Parathyroid adenoma (tissue), 2 donors: ENCODE measurements at regions not wholly inside any gene's neighbourhood (a gene's known extent, or its start where the extent isn't known, plus 50 kb on each side); places are given as distances from the start of the nearest gene placed in this dataset.

Source experiments
- H2AFZ ChIP-seq: fragments of 300-600 bp; sonication (generic); one replicate; pipeline ENCODE4 v1.7.0; 2017; ENCODE audit warnings: antibody characterized with exemption, mild to moderate bottlenecking
- H3K27ac ChIP-seq: fragments of 300-600 bp; sonication (generic); one replicate; pipeline ENCODE4 v1.7.0; 2017
- H3K27me3 ChIP-seq: fragments of 300-600 bp; sonication (generic); one replicate; pipeline ENCODE4 v1.7.0; 2017; ENCODE audit warnings: low read length; ENCODE audit not compliant: control insufficient read depth, insufficient read depth
- H3K36me3 ChIP-seq: fragments of 300-600 bp; sonication (generic); one replicate; pipeline ENCODE4 v1.7.0; 2017; ENCODE audit warnings: low read length; ENCODE audit not compliant: control insufficient read depth, insufficient read depth
- H3K4me1 ChIP-seq: fragments of 300-600 bp; sonication (generic); one replicate; pipeline ENCODE4 v1.7.0; 2017; ENCODE audit warnings: control low read depth
- H3K4me2 ChIP-seq: fragments of 300-600 bp; sonication (generic); one replicate; pipeline ENCODE4 v1.7.0; 2017; ENCODE audit warnings: low read length
- H3K4me3 ChIP-seq: fragments of 300-600 bp; sonication (generic); one replicate; pipeline ENCODE4 v1.7.0; 2017; ENCODE audit warnings: low read depth, low read length
- H3K79me2 ChIP-seq: fragments of 300-600 bp; sonication (generic); one replicate; pipeline ENCODE4 v1.7.0; 2017; ENCODE audit warnings: control low read depth
- H3K9ac ChIP-seq: fragments of 300-600 bp; sonication (generic); one replicate; pipeline ENCODE4 v1.7.0; 2017; ENCODE audit warnings: mild to moderate bottlenecking
- H3K9me3 ChIP-seq: fragments of 300-600 bp; sonication (generic); one replicate; pipeline ENCODE4 v1.7.0; 2017; ENCODE audit warnings: low read length; ENCODE audit not compliant: control insufficient read depth
- TF ChIP-seq, protein P1 (sequence below): fragments of 300-600 bp; sonication (generic); IDR thresholded peaks from one replicate; pipeline ENCODE4 v1.7.0; 2017; ENCODE audit warnings: antibody characterized with exemption, mild to moderate bottlenecking
- donor health status: primary hyperparathyroidism.

DNA sequence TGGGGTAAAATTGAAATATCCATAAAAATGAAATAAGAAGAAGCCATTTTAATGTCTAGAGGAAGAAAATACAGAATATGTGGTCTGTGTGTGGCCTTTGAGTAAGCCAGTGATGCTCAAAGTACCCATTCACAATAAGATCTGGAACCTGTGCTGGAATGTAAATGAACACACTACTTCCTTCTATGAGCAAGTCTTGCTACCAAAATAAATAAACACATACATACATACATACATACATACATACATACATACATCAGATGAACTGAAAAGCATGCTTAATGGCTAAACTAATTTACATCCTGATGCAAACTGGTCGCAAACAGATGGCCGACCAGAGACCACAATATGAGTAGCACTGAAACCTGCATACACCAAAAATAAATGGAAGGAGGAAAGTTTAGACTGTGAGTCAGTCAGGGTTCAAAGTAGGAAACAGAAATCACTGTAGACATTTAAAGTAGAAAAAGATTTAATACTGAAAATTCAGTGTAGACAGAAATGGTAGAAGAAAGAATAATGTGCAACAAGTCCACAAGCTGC is 317.6 kb downstream of the CAAP1 start:
- Histone ChIP-seq H3K4me2 (no peak overlapping the region), H3K9ac (no peak overlapping the region), H3K27ac (no peak overlapping the region), H3K79me2 (no peaks in the 10 kb centered on the region), H3K4me3 (no peak overlapping the region), H3K36me3 (no peaks in the 10 kb centered on the region), H2AFZ (no peak overlapping the region), H3K27me3 (no peaks in the 10 kb centered on the region), H3K4me1 (no peaks in the 10 kb centered on the region), H3K9me3 (no peaks in the 10 kb centered on the region)
- TF ChIP-seq, protein P1, sequence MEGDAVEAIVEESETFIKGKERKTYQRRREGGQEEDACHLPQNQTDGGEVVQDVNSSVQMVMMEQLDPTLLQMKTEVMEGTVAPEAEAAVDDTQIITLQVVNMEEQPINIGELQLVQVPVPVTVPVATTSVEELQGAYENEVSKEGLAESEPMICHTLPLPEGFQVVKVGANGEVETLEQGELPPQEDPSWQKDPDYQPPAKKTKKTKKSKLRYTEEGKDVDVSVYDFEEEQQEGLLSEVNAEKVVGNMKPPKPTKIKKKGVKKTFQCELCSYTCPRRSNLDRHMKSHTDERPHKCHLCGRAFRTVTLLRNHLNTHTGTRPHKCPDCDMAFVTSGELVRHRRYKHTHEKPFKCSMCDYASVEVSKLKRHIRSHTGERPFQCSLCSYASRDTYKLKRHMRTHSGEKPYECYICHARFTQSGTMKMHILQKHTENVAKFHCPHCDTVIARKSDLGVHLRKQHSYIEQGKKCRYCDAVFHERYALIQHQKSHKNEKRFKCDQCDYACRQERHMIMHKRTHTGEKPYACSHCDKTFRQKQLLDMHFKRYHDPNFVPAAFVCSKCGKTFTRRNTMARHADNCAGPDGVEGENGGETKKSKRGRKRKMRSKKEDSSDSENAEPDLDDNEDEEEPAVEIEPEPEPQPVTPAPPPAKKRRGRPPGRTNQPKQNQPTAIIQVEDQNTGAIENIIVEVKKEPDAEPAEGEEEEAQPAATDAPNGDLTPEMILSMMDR, result no peak

GRCh38 chr9:26574256-26574655 is 318.3 kb downstream of the CAAP1 start:
- H3K27ac ChIP-seq, result no peak overlapping the region
- H3K4me1 ChIP-seq, result no peaks in the 10 kb centered on the region
- no peaks in the 10 kb centered on the region for H3K27me3 ChIP-seq
- no peak overlapping the region for H3K9ac ChIP-seq
- no peaks in the 10 kb centered on the region for H3K9me3 ChIP-seq
- TF ChIP-seq, protein P1, result no peak
- no peaks in the 10 kb centered on the region for H3K79me2 ChIP-seq
- H3K4me2 ChIP-seq, result no peak overlapping the region
- no peaks in the 10 kb centered on the region for H3K36me3 ChIP-seq
- no peak overlapping the region for H2AFZ ChIP-seq
- H3K4me3 ChIP-seq, result no peak overlapping the region

GRCh38 chr9:26567976-26568375 is 324.6 kb downstream of the CAAP1 start:
- Histone ChIP-seq H3K9ac (no peak overlapping the region), H3K4me2 (no peak overlapping the region), H3K4me1 (no peaks in the 10 kb centered on the region), H3K4me3 (no peak overlapping the region), H3K36me3 (no peaks in the 10 kb centered on the region), H3K9me3 (no peaks in the 10 kb centered on the region), H3K27ac (no peak overlapping the region), H3K79me2 (no peaks in the 10 kb centered on the region), H3K27me3 (no peaks in the 10 kb centered on the region), H2AFZ (no peak overlapping the region)
- TF ChIP-seq, protein P1, result no peak

- Histone ChIP-seq H3K79me2 (no peaks in the 10 kb centered on the region), H3K27me3 (no peaks in the 10 kb centered on the region), H3K27ac (no peak overlapping the region), H3K36me3 (no peaks in the 10 kb centered on the region), H3K4me3 (no peak overlapping the region), H3K9me3 (no peaks in the 10 kb centered on the region), H3K9ac (no peak overlapping the region), H3K4me2 (no peak overlapping the region), H2AFZ (no peak overlapping the region), H3K4me1 (no peaks in the 10 kb centered on the region)
- TF ChIP-seq, protein P1, result no peak
Measured at GRCh38 chr9:26566141-26566540, 326.5 kb downstream of the CAAP1 start.

DNA sequence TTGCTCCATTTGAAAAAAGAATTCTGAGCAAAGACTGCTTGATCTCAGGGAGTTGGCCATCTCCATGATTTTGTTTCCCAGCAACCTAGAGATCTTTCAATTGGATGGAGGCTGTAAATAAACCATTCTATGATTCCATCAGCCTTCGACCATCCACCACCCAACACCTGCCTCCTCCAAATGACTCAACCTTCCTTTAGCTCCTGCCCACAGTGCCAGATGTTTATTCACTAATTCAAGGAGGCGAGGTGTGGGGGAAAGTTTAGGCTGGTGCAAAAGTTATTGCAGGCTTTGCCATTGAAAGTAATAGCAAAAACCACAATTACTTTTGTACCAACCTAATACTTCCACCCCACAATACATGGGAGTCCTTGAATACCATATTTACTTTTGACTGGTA is 327.5 kb downstream of the CAAP1 start:
- TF ChIP-seq, protein P1, result no peak
- Histone ChIP-seq H3K9me3 (no peaks in the 10 kb centered on the region), H2AFZ (no peak overlapping the region), H3K4me1 (no peaks in the 10 kb centered on the region), H3K27ac (no peak overlapping the region), H3K4me3 (no peak overlapping the region), H3K79me2 (no peaks in the 10 kb centered on the region), H3K9ac (no peak overlapping the region), H3K4me2 (no peak overlapping the region), H3K27me3 (no peaks in the 10 kb centered on the region), H3K36me3 (no peaks in the 10 kb centered on the region)
